Caco-2 (cell line): ENCODE measurements at regions not wholly inside any gene's neighbourhood (a gene's known extent, or its start where the extent isn't known, plus 50 kb on each side); places are given as distances from the start of the nearest gene placed in this dataset.

Experiments
- BruUV-seq: library from RNA; stranded (reverse); fragments of 400-500 nt; replicated peaks from 2 replicates; lab custom pipeline; 2021; lab: Mats Ljungman, UMichigan
- CTCF ChIA-PET: fragments of 300-600 bp; sonication (Branson Sonifier 250); formaldehyde crosslinking; loops from one replicate; lab custom pipeline; 2022; ENCODE audit warnings: antibody characterized with exemption; lab: Charles Lee
- POLR2A ChIA-PET: fragments of 300-600 bp; sonication (Branson Sonifier 250); formaldehyde crosslinking; loops from one replicate; lab custom pipeline; 2022; ENCODE audit warnings: antibody characterized with exemption; lab: Charles Lee
- DNase-seq, 2 experiments: peaks; one replicate each; pipeline versions ENCODE4 v3.0.0 to v3.0.0-alpha.2; 2020 to 2022
- H3K27me3 ChIP-seq: replicated peaks from 2 replicates; pipeline ENCODE4 v1.6.0; 2011; ENCODE audit warnings: low read length; ENCODE audit not compliant: control insufficient read depth, insufficient read depth
- H3K36me3 ChIP-seq: 2 replicates; pipeline ENCODE4 v1.5.1; 2011; ENCODE audit warnings: low read length; ENCODE audit not compliant: control insufficient read depth, insufficient read depth
- H3K4me1 ChIP-seq: fragments of 250-450 bp; sonication (Bioruptor Pico); 2 replicates; pipeline ENCODE4 v1.5.1; 2020; ENCODE audit warnings: mild to moderate bottlenecking
- H3K4me3 ChIP-seq: 2 replicates; pipeline ENCODE4 v1.5.1; 2011; ENCODE audit warnings: low read depth, mild to moderate bottlenecking, control low read depth, low read length
- H3K9me3 ChIP-seq: fragments of 250-450 bp; sonication (Bioruptor Pico); 2 replicates; pipeline ENCODE4 v1.5.1; 2020; ENCODE audit warnings: mild to moderate bottlenecking, moderate library complexity
- H3K27ac Mint-ChIP-seq: one replicate; pipeline ENCODE4 v1.8.0; 2022; ENCODE audit warnings: mixed read lengths; ENCODE audit not compliant: unreplicated experiment
- H3K27me3 Mint-ChIP-seq: one replicate; pipeline ENCODE4 v1.8.0; 2022; ENCODE audit warnings: mixed read lengths; ENCODE audit not compliant: insufficient read depth, unreplicated experiment
- H3K36me3 Mint-ChIP-seq: one replicate; pipeline ENCODE4 v1.8.0; 2022; ENCODE audit warnings: mild to moderate bottlenecking, mixed read lengths; ENCODE audit not compliant: insufficient read depth, unreplicated experiment
- H3K4me1 Mint-ChIP-seq: one replicate; pipeline ENCODE4 v1.8.0; 2022; ENCODE audit warnings: low read depth, mixed read lengths; ENCODE audit not compliant: unreplicated experiment
- H3K4me3 Mint-ChIP-seq: one replicate; pipeline ENCODE4 v1.8.0; 2022; ENCODE audit warnings: mild to moderate bottlenecking, moderate library complexity, mixed read lengths; ENCODE audit not compliant: unreplicated experiment
- H3K9me3 Mint-ChIP-seq: one replicate; pipeline ENCODE4 v1.8.0; 2022; ENCODE audit warnings: mixed read lengths; ENCODE audit not compliant: unreplicated experiment
- intact Hi-C: fragments of 100-400 bp; cut with micrococcal nuclease; formaldehyde crosslinking; loops from one replicate; pipeline ENCODE4 v1.10.0; 2022; ENCODE audit not compliant: unreplicated experiment
- TF ChIP-seq, protein P1 (sequence below), 2 experiments: fragments of 200-600 bp in 1 of 2; IDR thresholded peaks; 1 replicate in 1 of 2; 2 replicates in 1 of 2; pipeline versions ENCODE4 v1.5.1 to v1.8.0; 2011 to 2022; ENCODE audit warnings: antibody characterized with exemption in 1 of 2, control low read depth in 1 of 2, inconsistent platforms in 1 of 2, low read depth in 1 of 2, low read length in 1 of 2, mild to moderate bottlenecking in 1 of 2, moderate library complexity in 1 of 2; ENCODE audit not compliant: insufficient read depth in 1 of 2, severe bottlenecking in 1 of 2, unreplicated experiment in 1 of 2

DNA sequence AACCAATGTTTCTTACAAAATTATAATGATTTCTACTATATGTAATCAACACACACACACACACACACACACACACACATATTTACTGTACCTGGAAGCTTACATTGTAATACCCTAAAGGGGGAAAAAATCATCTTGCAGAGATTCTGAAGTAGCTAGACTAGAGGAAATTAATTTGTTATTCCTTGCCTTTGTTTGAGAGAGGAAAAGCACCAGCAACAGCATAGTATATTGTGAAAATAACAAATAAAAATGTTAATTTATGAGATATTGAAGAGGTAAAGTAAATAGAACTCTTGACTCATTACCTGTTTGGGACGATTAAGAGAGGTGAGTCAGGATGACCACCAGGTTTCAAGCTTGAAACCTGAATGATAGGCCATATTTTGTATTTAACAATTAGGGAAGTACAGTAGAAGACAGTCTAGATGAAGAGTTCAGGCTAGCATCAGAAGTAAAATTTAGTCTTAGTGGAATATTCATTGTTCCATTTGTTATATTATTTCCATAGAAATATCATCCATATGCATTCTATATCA, 873.4 kb upstream of the PCDH10 start:
- H3K4me3 ChIP-seq = no peak overlapping the region
- intact Hi-C loops = no loop called here
- CTCF ChIA-PET = no interaction called here
- BruUV-seq = no TSS peak
- H3K9me3 ChIP-seq = no peaks in the 10 kb centered on the region
- Mint-ChIP-seq H3K27ac (no peak overlapping the region), H3K4me1 (no peaks in the 10 kb centered on the region), H3K36me3 (no peaks in the 10 kb centered on the region), H3K9me3 (no peaks in the 10 kb centered on the region), H3K4me3 (no peak overlapping the region), H3K27me3 (no peaks in the 10 kb centered on the region)
- H3K4me1 ChIP-seq = no peaks in the 10 kb centered on the region
- no peaks in the 10 kb centered on the region for H3K27me3 ChIP-seq
- TF ChIP-seq, protein P1, sequence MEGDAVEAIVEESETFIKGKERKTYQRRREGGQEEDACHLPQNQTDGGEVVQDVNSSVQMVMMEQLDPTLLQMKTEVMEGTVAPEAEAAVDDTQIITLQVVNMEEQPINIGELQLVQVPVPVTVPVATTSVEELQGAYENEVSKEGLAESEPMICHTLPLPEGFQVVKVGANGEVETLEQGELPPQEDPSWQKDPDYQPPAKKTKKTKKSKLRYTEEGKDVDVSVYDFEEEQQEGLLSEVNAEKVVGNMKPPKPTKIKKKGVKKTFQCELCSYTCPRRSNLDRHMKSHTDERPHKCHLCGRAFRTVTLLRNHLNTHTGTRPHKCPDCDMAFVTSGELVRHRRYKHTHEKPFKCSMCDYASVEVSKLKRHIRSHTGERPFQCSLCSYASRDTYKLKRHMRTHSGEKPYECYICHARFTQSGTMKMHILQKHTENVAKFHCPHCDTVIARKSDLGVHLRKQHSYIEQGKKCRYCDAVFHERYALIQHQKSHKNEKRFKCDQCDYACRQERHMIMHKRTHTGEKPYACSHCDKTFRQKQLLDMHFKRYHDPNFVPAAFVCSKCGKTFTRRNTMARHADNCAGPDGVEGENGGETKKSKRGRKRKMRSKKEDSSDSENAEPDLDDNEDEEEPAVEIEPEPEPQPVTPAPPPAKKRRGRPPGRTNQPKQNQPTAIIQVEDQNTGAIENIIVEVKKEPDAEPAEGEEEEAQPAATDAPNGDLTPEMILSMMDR (IDR thresholded peaks at IDR 0.05; ENCODE audit: insufficient read depth in 1 of 2, low read depth in 1 of 2, low read length in 1 of 2, severe bottlenecking in 1 of 2, unreplicated experiment in 1 of 2) = no peak
- no peak for DNase-seq
- POLR2A ChIA-PET = no interaction called here
- H3K36me3 ChIP-seq = no peaks in the 10 kb centered on the region

GRCh38 chr4:132276185-132276584, 872.9 kb upstream of the PCDH10 start:
- CTCF ChIA-PET = no interaction called here
- no peaks in the 10 kb centered on the region for H3K9me3 ChIP-seq
- H3K9me3 Mint-ChIP-seq = no peaks in the 10 kb centered on the region
- no peak overlapping the region for H3K27ac Mint-ChIP-seq
- intact Hi-C loops = no loop called here
- no peak overlapping the region for H3K4me3 ChIP-seq
- no peaks in the 10 kb centered on the region for H3K27me3 ChIP-seq
- no peaks in the 10 kb centered on the region for H3K36me3 ChIP-seq
- H3K36me3 Mint-ChIP-seq = no peaks in the 10 kb centered on the region
- H3K4me1 Mint-ChIP-seq = no peaks in the 10 kb centered on the region
- no TSS peak for BruUV-seq
- no peaks in the 10 kb centered on the region for H3K4me1 ChIP-seq
- no peaks in the 10 kb centered on the region for H3K27me3 Mint-ChIP-seq
- no peak overlapping the region for H3K4me3 Mint-ChIP-seq
- TF ChIP-seq, protein P1 (IDR thresholded peaks at IDR 0.05; ENCODE audit: insufficient read depth in 1 of 2, low read depth in 1 of 2, low read length in 1 of 2, severe bottlenecking in 1 of 2, unreplicated experiment in 1 of 2) = no peak
- POLR2A ChIA-PET = no interaction called here
- no peak for DNase-seq

DNA sequence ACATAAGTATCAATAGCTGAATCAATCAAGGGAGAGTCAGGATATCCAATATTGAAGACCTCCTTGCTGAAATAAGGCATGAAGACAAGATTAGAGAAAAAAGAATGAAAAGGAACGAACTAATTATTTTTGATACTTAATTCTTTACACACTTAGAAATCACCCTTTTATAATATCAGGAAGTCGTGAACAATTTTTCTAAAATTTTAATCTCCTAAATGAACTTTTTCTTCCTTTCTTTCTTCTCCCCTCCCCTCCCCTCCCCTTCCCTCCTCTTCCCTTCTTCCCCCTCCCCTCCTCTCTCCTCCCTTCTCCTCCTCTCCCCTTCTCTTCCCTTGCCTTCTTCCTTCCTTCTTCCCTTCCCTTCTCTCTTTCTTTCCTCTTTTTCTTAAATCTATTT, 872.1 kb upstream of the PCDH10 start:
- ChIA-PET CTCF (no interaction called here), POLR2A (no interaction called here)
- no peak overlapping the region for H3K4me3 ChIP-seq
- DNase-seq = no peak
- Mint-ChIP-seq H3K9me3 (no peaks in the 10 kb centered on the region), H3K4me1 (no peaks in the 10 kb centered on the region), H3K4me3 (no peak overlapping the region), H3K27me3 (no peaks in the 10 kb centered on the region), H3K36me3 (no peaks in the 10 kb centered on the region), H3K27ac (no peak overlapping the region)
- no peaks in the 10 kb centered on the region for H3K4me1 ChIP-seq
- H3K9me3 ChIP-seq = no peaks in the 10 kb centered on the region
- intact Hi-C loops = no loop called here
- no peaks in the 10 kb centered on the region for H3K27me3 ChIP-seq
- TF ChIP-seq, protein P1 (IDR thresholded peaks at IDR 0.05; ENCODE audit: insufficient read depth in 1 of 2, low read depth in 1 of 2, low read length in 1 of 2, severe bottlenecking in 1 of 2, unreplicated experiment in 1 of 2) = no peak
- H3K36me3 ChIP-seq = no peaks in the 10 kb centered on the region
- BruUV-seq = no TSS peak
